ENCODE measurements at regions not wholly inside any gene's neighbourhood (a gene's known extent, or its start where the extent isn't known, plus 50 kb on each side); places are given as distances from the start of the nearest gene placed in this dataset.
"Not testable (repeated sequence)": the region's sequence is repeated elsewhere in the genome, so short reads cannot be mapped to it uniquely, and the experiment has no call there.

DNA sequence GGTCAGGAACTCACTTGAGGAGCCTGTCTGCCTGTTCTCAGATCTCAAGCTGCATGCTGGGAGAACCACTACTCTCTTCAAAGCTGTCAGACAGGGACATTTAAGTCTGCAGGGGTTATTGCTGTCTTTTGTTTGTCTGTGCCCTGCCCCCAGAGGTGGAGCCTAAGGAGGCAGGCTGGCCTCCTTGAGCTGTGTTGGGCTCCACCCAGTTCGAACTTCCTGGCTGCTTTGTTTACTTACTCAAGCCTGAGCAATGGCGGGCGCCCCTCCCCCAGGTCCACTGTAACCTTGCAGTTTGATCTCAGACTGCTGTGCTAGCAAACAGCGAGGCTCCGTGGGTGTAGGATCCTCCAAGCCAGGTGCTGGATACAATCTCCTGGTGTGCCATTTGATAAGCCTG is 3491.2 kb upstream of the OR11H1 start:
- not testable (repeated sequence) for H3K4me3 Mint-ChIP-seq (ENCODE audit: unreplicated experiment); H3K27me3 Mint-ChIP-seq (ENCODE audit: unreplicated experiment); H3K27ac Mint-ChIP-seq (ENCODE audit: unreplicated experiment); H3K4me1 Mint-ChIP-seq (ENCODE audit: unreplicated experiment); H3K36me3 Mint-ChIP-seq (ENCODE audit: unreplicated experiment)
- DNase-seq (ENCODE audit: extremely low spot score, unreplicated experiment), result peak; percentile 82
- peaks cover 25% of the 10 kb centered on the region for H3K9me3 Mint-ChIP-seq (ENCODE audit: unreplicated experiment)
